Fibroblast of villous mesenchyme (primary cell): ENCODE measurements at regions not wholly inside any gene's neighbourhood (a gene's known extent, or its start where the extent isn't known, plus 50 kb on each side); places are given as distances from the start of the nearest gene placed in this dataset.

Source experiments
- DNase-seq: peaks from one replicate; pipeline ENCODE4 v3.0.0-alpha.2; 2010; ENCODE audit warnings: low read depth
- H3K4me3 ChIP-seq: 2 replicates; pipeline ENCODE4 v1.5.1; 2011; ENCODE audit warnings: low read depth, mild to moderate bottlenecking, low read length
- TF ChIP-seq, protein P1 (sequence below): IDR thresholded peaks from 2 replicates; pipeline ENCODE4 v1.5.1; 2012; ENCODE audit warnings: low read depth, mild to moderate bottlenecking, low read length; ENCODE audit not compliant: insufficient read depth

DNA sequence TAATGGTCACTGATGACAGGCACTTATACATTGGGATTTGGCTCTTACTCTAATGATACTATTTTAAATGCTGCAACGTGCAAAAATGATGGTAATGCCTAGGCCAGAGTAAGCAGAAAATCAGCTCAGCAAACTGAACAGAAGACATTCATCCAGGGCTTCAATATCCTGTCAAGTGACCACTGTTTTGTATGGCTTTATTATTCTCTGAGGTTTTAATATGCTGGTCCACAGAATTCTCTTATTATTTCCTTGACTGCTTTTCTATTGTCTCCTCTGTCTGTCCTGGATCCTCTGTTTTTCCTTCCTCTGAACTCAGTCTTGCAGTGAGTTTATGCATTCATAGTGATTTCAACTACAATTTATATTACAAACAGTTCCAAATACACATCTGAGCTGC is 90.8 kb upstream of the PMFBP1 start:
- TF ChIP-seq, protein P1, sequence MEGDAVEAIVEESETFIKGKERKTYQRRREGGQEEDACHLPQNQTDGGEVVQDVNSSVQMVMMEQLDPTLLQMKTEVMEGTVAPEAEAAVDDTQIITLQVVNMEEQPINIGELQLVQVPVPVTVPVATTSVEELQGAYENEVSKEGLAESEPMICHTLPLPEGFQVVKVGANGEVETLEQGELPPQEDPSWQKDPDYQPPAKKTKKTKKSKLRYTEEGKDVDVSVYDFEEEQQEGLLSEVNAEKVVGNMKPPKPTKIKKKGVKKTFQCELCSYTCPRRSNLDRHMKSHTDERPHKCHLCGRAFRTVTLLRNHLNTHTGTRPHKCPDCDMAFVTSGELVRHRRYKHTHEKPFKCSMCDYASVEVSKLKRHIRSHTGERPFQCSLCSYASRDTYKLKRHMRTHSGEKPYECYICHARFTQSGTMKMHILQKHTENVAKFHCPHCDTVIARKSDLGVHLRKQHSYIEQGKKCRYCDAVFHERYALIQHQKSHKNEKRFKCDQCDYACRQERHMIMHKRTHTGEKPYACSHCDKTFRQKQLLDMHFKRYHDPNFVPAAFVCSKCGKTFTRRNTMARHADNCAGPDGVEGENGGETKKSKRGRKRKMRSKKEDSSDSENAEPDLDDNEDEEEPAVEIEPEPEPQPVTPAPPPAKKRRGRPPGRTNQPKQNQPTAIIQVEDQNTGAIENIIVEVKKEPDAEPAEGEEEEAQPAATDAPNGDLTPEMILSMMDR = no peak
- no peak overlapping the region for H3K4me3 ChIP-seq
- no peak for DNase-seq

DNA sequence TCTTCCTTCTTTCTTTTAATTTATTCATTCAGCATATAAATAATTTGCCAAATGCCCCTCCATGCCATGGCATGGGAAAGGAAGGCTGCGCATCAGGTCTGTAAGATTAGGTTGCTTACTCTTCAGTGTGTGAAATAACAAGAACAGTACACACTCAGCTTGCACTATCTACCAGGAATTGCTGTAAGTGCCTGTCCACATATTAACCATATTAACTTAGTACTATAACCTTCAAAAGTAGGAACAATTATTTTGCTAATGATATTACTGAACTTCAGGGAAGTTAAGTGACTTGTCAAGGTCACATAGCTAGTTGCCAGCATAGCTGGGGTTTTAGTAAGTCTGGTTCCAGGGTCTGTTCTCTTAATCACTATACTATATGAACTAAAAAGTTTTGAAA is 89.2 kb upstream of the PMFBP1 start:
- H3K4me3 ChIP-seq = no peak overlapping the region
- TF ChIP-seq, protein P1 = no peak
- no peak for DNase-seq

DNA sequence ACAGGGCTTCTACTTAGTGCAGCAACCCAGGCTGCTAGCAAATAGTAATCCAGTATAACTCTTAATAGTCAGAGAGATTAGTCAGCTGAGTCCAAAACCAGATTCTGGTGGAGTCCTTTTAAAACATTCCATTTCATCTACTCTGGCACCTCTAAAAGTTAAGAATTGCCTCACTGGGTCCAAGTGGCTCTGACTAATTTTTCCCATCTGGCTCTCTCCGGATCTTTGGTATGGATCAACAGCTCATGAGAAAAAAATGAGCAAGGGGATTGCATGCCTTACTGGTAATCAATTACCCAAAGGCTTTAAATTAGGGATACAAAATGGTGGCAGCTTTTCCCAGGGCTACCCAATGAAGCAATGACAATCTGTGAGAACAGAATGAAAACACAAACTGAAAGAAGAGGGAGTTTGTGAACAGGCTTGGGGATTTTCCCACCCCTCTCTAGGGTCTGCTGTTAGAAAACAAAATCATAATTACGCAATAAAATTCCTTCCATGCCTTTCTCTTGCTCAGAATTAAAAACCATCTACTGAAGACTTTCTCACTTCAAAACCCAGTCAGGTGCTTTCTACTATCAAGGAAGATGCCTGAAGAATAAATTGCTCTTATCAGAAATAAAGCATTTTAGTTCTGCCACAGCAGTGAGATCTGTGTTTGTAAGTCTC is 84.6 kb upstream of the PMFBP1 start:
- DNase-seq = peak; percentile 51
- no peak overlapping the region for H3K4me3 ChIP-seq
- TF ChIP-seq, protein P1 = no peak

DNA sequence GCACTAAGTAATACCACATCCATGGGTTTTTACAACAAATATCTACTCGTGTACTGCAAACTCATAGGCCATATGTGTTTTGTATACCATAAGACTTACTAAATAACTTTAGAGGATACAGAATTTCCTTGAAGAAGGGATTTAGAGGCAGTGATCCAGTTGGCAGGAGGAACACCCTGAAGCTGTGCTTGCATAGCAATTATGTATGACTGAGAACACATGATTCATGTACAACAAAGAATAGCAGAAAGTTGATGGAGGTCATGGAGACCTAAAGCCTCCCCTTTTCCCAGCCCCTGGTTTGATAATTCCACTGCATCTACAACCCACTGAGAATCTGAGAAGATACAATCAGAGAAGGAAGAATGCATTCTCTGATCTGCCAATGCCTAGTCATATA is 83.8 kb upstream of the PMFBP1 start:
- no peak overlapping the region for H3K4me3 ChIP-seq
- DNase-seq = no peak
- TF ChIP-seq, protein P1 = no peak

DNA sequence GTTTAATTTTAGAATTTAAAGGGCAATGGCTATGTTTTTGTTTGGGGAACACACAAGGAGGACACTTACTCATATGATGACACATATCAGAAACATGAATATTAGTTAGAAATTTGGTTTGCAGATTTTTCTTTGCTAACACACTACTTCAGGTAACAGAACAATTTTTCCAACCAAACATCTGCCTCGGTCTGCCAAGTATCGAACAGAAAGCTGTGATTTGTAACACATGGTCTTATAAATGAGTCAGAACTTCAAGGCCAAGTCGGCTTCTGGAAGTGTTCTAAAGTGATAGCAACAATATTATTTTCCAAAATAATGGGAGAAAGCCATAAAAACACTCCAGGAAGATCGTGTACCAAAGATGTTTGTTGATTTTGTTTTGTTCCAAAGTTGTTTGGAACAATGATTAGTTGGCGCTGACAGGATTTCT is 75.9 kb upstream of the PMFBP1 start:
- H3K4me3 ChIP-seq = no peak overlapping the region
- DNase-seq = peak; percentile 72
- TF ChIP-seq, protein P1 = no peak

DNA sequence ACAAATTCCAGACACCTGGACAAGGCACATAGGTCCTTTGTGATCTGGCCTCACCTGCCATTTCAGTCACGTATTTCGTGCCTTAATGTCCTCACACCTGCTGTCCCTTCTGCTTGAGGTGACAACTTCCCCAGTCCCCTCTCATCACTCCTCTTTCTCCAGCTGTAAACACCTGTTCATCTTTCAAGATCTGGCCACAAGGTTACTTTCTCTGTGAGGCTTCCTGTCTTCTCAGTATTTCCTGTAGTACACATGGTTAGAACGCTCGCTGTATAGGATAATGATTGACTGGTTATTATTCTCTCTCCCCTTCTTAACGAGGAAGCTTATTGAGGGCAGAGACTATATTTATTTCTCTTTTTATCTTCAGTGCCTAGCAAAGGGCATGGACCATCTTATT is 74.5 kb upstream of the PMFBP1 start:
- H3K4me3 ChIP-seq = no peak overlapping the region
- no peak for DNase-seq
- TF ChIP-seq, protein P1 = no peak

DNA sequence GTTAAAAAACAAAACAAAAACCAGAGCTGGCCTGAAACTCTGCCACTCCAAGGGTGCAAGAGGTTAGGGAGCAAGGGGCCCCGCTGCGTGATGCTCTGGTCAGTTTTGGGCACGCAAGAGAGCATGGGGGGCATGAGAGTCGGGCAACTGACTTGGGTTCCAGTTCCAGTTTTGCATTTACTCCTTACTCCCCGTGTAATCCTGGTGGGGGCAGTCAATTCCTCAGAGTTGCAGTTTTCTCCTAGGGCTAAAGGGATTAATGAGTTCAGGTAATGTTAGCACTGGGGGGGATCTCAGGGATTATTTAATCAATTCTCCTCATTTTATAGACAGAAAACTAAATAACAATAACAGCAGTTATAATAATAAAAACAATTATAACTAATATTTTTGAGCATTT is 72.9 kb upstream of the PMFBP1 start:
- no peak for DNase-seq
- no peak overlapping the region for H3K4me3 ChIP-seq
- TF ChIP-seq, protein P1 = peak; percentile 13
